SK-MEL-5 (cell line): ENCODE measurements at regions not wholly inside any gene's neighbourhood (a gene's known extent, or its start where the extent isn't known, plus 50 kb on each side); places are given as distances from the start of the nearest gene placed in this dataset.

Experiments
- DNase-seq: peaks from one replicate; pipeline ENCODE4 v3.0.0-alpha.2; 2016; ENCODE audit warnings: low read depth, low spot score
- in situ Hi-C: cut with HindIII; loops from 2 replicates; pipeline ENCODE4 v1.10.0; 2016; ENCODE audit warnings: low sequenced_read_pairs, high pct_unique_total_duplicates, low pct_unique_long_range_greater_than_20kb

DNA sequence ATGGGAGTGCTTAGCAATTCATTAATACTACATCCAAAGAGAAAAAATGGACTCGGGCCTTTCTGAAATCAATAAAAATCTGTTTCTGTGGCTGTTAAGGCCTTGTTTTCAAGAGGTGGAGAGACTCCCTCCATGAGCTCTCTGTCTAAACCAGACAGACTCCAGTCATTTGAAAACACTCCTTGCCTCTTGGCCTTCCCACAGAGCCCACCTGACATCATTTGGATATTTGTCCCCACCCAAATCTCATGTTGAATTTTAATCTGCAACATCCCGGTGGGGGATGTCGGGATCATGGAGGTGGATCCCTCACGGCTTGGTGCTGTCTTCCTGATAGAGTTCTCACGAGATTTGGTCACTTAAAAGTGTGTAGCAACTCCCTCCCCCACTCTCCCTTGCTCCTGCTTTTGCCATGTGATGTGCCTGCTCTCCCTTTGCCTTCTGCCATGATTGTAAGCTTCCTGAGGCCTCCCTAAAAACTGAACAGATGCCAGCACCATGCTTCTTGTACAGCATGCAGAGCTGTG, 226.3 kb downstream of the TBXT start:
- no peak for DNase-seq
- in situ Hi-C loops: no loop called here

DNA sequence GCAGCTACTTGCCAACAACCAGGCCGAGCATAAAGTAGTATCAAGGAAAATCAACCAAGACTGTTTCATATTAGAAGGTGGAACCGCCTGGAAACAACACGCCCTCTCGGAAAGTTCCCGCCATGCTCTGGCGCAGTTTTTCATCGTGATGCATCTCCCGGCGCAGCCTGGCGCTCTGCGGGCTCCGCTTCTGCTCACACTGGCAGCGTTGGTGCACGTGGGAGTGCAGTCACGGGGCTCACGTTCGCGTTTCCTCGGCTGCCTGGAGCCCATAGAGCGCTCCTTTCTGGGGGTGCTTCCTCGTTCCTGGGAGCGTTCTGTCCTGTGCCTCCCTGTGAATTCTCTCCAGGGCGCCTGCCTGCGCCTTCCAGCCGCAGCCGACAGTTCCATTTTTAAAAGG, 227.3 kb downstream of the TBXT start:
- in situ Hi-C loops: no loop called here

DNA sequence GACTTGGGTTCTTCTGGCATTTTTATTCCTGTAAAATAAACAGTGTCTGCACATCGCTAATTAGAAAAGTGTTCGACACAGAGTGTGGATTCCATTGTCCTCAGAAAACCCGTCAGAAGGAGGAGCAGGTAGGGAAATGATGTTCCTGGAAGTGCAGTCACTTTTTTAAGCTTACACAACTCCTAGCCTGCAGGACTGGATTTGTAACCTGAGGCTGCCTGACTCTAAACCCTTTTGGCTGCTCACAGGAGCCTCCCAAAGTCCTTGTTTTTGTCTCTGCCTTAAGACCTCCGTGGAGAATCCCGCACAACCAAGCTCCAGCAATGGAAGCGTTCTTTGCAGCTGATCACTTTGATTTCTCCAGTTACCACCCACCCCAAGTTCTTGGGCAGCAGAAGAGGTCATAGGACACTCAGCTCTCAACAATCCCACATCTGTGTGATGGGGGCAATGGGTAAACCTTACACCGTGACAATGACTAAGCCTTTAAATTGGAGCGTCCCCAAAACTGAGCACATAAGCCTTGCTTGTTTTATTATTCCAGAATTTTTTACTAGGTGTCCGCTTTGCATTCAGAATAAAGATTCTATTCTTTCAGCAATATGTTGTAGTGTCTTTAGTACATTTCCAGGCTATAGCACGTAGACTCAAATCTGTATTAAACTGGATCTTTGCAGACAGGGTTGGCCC, 227.9 kb downstream of the TBXT start:
- in situ Hi-C loops: no loop called here
- peak; percentile 70 for DNase-seq

More for the DNA sequence above, 227.3 kb downstream of the TBXT start:
- no peak for DNase-seq

DNA sequence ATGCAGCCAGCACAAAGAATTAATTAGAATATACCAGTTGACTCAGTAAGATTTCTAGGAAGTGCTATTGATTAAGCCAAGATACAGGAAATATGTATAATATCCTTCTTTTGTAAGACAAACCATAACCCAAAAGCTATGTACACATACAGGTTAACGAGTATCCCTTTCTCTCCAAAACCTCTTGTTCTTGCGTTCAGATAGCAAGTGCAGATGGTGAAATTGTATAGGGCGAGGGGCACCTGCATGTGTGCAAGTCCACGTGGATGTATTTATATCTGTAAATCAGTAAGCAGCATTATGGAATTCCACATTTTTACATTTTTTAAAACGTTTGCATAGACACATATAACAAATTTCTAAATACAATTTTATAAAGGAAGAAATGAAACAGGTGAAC, 228.6 kb downstream of the TBXT start:
- no peak for DNase-seq
- in situ Hi-C loops: no loop called here

DNA sequence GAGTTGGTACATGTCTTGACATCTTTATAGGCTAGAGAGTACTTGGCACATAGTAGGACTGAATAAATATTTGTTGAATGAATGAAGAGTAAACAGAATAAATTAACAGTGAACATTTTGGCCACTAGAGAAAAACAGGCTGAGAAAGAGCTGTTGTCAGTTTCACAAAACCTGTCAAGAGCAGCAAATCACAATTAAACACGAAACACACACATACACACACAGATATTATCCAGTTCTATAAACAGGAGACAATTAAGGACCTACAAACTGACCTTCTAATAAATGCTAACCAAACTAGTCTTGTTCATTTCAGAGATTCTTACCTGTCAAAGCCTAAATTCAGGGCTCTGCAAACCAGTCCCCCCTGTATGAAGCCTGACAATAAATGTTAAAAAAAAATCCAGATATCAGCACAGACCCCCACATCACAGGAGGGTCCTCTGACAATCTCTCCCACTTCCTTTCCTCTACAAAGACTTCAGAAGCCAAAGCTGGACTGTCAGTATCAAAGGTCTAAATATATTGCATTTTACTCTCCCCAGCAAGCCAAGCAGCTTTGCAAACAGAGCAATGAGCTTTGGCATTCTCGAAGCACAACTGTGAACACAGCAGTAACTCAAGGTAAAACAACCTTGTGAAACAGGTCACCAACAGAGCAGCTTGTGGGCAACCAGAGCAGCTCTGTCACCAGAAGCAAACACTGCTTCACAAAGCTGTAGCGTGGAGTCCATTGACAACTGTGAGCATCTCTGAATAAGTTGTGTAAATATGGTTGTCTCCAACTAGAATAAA, 229.9 kb downstream of the TBXT start:
- in situ Hi-C loops: no loop called here
- DNase-seq: no peak

GRCh38 chr6:165936660-165937059, 231.0 kb downstream of the TBXT start:
- in situ Hi-C loops: no loop called here
- no peak for DNase-seq

GRCh38 chr6:165936096-165936495, 231.6 kb downstream of the TBXT start:
- in situ Hi-C loops: no loop called here
- DNase-seq: no peak

GRCh38 chr6:165931675-165932074, 236.0 kb downstream of the TBXT start:
- in situ Hi-C loops: no loop called here
- DNase-seq: peak; percentile 39

GRCh38 chr6:165930668-165931214, 236.9 kb downstream of the TBXT start:
- in situ Hi-C loops: no loop called here
- no peak for DNase-seq

- DNase-seq: no peak
- in situ Hi-C loops: no loop called here
These were observed 238.0 kb downstream of the TBXT start for GRCh38 chr6:165929607-165930006.

DNA sequence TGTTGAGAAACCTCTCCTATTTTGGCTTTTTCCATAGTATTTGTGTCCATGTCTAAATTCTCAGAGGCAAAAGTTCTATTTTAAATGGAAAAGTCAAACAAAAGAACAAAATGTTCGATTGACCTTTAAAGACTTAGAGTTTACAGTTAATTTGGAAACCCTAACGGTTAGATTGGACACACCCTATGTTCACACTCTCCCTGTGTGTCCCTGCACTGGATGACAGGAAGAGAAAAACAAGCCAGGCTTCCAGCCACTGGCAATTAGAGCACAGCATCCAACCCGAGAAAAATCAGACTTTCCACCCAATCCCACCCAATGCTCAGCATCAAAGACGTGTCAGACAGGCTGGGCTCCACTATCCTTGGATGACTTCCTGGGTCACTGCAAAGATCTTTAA, 241.3 kb downstream of the TBXT start:
- in situ Hi-C loops: no loop called here
- DNase-seq: no peak

- no peak for DNase-seq
These were observed 242.0 kb downstream of the TBXT start for GRCh38 chr6:165925474-165926156.

GRCh38 chr6:165922309-165922794, 245.3 kb downstream of the TBXT start:
- in situ Hi-C loops: no loop called here
- peak; percentile 98 for DNase-seq

More at GRCh38 chr6:165925474-165926156, 242.0 kb downstream of the TBXT start:
- in situ Hi-C loops: no loop called here

DNA sequence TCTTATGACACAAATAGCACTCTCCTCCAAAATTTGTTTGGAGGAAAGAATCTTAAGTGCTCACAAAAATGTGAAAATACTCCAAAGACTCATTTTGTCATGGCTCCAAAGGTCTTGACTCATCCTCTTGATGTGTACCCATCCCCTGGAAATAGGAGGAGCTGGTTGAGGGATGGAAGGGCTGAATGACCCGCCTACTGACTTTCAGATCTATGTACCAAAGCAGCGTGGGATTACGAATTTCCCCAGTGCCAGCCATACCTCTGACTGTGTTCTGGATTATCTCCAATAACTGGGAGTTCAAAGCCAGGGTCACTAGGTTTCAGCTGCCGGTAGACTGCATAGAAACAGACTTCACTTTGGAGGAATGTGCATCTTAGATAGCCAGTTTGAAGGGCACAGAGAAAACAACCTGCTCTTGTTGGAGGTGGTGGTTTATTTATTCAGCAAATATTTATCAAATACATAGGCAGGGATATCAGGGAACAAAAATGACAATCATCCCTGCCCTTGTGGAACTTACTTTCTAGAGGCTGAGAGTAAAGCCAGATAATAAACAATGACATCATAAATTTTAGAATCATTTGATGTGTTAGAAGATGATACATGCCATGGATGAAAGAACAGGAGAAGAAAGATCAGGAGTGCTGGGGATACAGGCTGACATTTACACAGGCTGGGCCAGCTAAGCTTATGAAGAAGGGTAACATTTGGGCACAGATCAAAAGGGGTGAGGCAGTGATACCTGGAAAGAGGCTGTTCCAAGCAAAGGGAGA, 246.6 kb downstream of the TBXT start:
- in situ Hi-C loops: no loop called here
- no peak for DNase-seq

DNA sequence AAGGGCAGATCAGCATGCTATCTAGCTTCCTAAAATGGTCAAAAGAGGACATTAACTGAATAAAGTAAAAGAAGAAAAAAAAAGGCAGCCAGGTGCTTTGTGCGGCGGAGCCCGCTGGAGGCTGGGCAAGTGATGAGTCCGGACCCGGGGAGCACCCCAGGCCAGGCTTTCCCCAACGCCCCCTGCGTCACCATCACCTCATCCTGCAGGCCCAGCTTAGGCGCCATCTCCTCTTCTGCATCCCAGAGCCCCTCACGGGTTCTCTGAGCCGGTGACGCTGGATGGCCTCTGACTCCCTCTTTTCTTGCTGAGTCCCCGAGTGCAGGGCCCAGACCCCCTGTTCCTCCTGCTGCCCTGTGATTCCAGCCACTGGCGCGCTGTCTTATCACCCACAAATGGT, 250.1 kb downstream of the TBXT start:
- in situ Hi-C loops: no loop called here
- DNase-seq: no peak

DNA sequence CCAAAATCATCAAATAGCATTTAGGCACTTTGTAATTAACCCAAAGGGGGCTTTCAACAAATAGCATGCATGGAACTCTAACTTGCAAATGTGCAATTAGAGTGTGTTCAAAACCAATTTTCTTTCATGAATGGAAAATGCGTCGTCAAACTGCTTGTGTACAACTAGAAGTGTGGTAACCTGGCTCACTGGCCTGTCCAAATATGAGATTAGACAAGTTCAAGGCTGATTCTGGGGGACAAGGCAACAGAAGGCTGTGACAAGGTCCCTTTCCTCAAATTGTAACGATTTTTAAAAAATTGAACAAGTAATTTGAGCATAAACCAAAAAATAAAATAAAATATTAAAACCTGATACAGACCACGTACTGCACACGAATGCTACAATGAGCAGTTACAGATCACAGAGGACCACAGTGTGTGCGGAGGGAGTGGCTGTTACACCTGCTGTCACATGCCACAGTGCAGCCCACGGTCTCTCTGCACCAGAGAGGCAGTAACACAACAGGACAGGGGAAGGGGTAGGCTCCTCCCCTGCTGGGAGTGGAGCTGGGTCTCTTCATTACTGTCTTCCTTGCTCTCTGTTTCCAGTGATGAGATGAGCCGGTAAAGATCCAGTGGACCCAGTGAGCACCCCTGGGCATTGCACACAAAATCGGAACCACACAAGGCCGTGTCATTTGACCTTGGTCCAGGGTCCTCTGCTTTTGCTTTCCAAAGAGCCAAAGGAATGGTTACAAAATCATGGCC, 252.2 kb upstream of the PDE10A start:
- no peak for DNase-seq
- in situ Hi-C loops: no loop called here
